ENCODE measurements at regions not wholly inside any gene's neighbourhood (a gene's known extent, or its start where the extent isn't known, plus 50 kb on each side); places are given as distances from the start of the nearest gene placed in this dataset.
"Not testable (repeated sequence)": the region's sequence is repeated elsewhere in the genome, so short reads cannot be mapped to it uniquely, and the experiment has no call there.

DNA sequence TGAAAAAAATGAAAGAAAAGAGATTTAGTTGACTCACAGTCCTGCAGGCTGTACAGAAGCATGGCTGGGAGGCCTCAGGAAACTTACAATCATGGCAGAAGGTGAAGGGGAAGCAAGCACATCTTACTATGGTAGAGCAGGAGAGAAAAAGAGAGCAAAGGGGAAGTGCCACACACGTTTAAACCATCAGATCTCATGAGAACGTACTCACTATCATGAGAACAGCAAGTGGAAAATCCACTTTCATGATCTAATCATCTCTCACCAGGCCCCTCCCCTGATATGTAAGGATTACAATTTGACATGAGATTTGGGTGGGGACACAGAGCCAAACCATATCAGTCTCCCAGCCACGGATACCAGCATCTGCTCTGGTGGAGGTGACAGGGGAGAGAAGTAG is 50.8 kb upstream of the CPOX start:
- no peak for DNase-seq (ENCODE audit: insufficient read length, low spot score)
- FAIRE-seq: peak; percentile 68

DNA sequence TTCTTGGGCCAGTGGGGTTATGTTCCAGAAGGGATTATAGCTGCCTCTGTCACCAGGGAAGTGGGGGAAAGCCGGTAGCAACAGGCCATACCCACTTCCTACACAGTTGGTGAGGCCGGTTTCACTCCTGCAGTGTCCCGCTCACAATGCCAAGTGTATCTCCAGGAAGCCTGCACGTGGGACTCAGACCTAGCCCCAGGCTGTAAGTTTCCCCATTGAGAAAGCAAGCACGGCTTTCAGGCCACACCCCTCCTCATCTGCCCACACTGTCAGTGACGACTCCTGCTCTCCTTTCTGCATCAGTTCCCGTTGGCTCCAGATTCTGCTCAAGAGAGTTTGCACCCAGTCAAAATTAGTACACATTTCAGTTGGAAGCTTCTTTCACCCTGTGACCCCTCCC is 51.6 kb upstream of the CPOX start:
- FAIRE-seq: no peak
- no peak for DNase-seq (ENCODE audit: insufficient read length, low spot score)

DNA sequence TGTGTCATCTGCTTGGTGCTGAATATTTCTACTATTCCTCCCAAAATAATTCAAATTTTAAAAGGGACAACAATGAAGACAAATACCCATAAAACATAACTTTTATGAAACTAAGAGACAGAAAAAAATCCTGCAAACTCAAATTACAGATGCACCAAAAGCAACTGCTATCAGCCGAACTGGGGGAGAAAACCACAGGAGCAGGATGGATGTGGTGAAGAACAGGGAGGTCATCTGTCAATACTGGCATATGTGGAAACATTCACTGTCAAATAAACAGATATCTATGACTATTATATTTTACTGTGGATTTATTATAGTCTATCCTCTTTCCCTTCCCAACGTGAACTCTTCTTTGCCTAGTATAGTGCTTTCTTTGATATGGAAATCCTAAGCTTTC is 53.3 kb upstream of the CPOX start:
- no peak for FAIRE-seq

DNA sequence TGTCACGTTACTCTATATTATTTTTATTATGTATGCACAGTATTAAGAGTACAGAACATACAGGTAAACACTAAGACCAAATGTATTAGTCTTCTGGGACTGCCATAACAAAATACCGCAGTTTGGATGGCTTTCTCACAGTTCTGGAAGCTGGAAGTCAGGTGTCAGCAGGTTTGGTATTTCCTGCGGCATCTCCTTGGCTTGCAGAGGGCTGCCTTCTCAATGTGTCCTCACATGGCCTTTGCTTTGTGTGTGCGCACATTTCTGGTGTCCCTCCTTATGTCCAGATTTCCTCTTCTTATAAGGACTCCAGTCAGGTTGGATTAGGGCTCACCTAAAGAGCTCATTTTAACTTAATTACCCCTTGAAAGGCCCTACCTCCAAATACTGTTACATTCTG is 53.8 kb upstream of the CPOX start:
- DNase-seq (ENCODE audit: insufficient read length, low spot score) (no peak), FAIRE-seq (no peak)

More for the DNA sequence above, 53.3 kb upstream of the CPOX start:
- no peak for DNase-seq (ENCODE audit: insufficient read length, low spot score)

DNA sequence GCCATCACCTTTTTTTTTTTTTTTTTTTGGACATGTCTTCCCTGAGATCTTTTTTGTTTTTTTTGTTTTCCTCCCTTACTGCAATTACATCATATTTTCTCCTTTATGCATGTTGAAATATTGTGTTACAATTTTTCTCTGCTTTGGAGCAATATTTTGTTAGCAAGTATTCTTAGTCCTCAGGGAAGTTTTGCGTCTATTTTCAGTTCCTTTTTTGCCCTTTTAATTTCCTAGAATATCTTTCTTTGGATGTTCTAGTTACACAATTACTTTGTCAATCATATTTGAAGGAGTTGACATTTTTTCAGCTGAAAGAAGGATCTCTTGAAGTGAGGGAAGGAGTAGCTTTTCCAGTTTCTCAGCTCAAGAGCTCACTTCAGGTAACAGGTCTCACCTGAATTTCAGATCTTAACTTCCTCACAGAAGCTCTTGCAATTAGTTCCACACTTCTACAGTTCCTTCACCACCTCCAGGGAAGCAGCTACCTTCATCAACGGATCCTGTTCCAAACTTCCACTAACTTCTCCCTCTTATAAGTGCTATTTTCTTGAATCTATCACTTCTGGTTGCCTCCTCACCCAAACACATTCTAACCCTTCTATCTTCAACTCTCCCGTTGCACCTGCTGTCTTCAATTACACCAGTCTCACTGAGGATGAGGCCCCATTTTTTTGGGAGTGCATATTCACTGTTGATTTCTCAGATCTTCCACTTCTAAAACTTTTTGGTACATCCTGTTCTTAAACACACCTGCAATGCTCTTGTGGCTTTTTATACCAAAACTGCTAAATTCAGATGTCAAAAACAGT is 57.8 kb upstream of the CPOX start:
- FAIRE-seq (peak; percentile 26), DNase-seq (ENCODE audit: insufficient read length, low spot score) (no peak)

DNA sequence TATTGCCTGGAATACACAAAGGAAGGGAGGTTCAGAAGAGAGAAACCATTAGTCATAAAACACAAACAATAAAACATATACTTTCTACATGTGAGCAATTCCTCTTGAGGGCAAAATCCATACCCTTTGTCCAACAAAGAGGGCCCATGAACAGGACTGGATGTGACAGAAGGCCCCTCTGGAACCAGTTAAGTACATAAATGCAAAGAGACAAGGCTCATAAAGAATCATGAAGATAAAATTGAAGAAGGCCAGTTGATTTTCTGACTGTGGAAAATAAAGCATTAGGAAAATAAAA is 58.3 kb upstream of the CPOX start:
- FAIRE-seq (no peak), DNase-seq (ENCODE audit: insufficient read length, low spot score) (no peak)

DNA sequence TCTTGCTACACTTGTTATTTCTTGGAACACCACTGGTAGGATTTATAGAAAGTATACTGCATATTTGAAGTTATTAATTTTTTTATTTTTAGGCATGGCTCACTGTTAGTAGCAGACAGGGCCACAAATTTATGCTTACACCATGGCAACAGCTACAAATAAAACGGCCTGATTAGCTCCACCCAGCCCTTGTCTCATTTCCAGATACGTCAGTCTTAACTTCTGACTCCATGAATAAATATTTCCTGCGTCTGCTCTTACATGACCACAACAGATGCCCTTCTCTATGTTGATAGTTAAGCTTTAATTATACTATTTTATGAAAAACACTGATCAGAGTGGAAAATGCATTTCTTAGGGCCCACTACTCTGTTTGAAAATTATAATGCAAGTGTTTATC is 62.3 kb upstream of the CPOX start:
- DNase-seq (ENCODE audit: insufficient read length, low spot score) (no peak), FAIRE-seq (no peak)

DNA sequence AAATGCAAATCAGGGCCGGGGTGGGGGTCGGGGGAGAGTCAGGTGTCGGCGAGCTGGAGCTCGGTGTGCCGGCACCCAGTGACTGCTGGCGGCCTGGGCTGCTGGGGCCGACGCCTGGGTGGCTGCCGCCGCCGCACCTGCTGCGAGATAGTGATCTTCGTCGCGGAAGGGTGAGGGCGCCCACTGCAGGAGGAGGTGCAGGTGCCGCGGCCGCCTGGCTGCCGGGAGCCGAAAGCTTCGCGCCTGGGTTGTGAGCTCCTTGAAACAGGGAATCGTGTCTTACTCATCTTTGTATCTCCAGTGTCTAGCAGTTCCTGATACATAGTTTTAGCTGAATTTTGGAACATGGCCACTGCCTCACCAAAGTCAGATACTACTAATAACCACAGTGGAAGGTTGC is 64.0 kb upstream of the CPOX start:
- DNase-seq (ENCODE audit: insufficient read length, low spot score): peak; percentile 28
- peak; percentile 77 for FAIRE-seq

DNA sequence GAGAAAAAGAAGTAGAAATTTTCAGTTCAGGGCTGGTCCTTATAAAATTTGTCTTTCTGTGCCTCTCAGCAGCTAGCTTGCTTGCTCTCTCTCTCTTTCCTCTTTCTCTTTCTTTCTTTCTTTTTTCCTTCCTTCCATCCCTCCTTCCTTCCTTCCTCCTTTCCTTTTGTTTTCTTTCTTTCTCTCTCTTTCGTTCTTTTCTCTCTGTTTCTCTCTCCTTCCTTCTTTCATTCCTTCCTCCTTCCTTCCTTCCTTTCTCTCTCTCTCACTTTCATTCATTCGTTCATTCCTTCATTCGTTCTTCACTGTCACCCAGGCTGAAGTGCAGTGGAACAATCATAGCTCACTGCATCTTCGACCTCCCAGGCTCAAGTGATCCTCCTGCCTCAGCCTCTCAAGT is 69.3 kb upstream of the CPOX start:
- DNase-seq (ENCODE audit: insufficient read length, low spot score): no peak
- no peak for FAIRE-seq

DNA sequence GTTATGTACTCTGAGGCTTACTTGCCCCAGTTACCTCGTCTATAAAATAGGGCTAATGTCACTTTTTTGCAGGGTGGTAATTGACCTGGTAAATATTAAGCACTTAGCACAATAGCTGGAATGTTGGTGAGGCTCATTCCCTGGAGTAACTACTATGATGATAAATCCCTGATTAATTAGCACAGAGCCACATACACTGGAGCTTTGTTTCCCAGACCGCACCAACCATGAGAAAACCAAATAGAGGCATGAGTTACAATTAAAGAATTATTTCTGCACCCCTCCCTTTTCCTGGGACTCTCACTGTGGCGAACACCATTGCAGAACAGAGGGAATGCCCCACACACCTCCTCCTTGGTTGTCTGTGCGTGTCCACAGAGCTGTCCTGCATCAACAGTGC is 76.6 kb upstream of the CPOX start:
- FAIRE-seq (no peak), DNase-seq (ENCODE audit: insufficient read length, low spot score) (no peak)

DNA sequence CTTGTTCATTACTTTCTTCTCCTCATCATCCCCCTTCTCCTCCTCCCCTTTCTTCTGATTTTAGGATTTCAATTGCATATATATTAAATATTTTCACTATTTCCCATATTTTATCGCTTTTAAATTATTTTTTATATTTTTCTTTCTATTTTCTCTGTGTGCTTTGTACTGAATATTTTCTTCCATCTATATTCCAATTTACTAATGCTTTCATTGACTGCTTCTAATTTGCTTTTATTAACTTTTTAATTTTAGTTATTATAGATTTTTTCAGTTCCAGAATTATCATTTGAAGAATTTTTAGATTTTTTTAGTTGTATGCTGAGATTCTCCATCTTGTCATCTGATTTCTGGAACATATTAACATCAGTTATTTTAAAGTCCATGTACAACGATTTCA is 83.2 kb upstream of the ST3GAL6 start:
- no peak for DNase-seq (ENCODE audit: insufficient read length, low spot score)
- FAIRE-seq: no peak

DNA sequence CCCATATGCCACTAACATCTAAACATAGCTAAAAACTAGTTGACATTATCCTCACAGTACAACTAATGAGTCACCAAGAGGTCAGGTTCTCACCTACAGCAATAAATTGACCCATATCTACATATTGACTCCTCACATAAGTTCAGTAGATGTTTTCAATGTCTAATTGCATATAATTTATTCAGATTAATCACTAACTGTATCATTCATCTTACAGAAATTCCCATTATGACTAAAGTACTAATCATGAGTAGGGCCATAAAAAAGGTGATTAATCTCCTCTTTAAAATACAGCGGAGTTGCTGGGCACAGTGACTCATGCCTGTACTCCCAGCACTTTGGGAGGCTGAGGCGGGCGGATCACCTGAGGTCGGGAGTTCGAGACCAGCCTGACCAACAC is 82.4 kb upstream of the ST3GAL6 start:
- no peak for FAIRE-seq
- no peak for DNase-seq (ENCODE audit: insufficient read length, low spot score)

DNA sequence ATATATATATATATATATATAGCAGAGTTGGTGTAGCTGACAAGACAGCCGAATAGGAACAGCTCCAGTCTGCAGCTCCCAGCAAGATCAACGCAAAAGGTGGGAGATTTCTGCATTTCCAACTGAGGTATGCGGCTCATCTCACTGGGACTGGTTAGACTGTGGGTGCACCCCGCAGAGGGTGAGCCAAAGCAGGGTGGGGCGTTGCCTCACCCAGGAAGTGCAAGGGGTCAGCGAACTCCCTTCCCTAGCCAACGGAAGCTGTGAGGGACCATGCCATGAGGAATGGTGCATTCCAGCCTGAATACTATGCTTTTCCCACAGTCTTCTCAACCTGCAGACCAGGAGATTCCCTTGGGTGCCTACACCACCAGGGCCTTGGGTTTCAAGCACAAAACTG is 81.7 kb upstream of the ST3GAL6 start:
- no peak for DNase-seq (ENCODE audit: insufficient read length, low spot score)
- no peak for FAIRE-seq

DNA sequence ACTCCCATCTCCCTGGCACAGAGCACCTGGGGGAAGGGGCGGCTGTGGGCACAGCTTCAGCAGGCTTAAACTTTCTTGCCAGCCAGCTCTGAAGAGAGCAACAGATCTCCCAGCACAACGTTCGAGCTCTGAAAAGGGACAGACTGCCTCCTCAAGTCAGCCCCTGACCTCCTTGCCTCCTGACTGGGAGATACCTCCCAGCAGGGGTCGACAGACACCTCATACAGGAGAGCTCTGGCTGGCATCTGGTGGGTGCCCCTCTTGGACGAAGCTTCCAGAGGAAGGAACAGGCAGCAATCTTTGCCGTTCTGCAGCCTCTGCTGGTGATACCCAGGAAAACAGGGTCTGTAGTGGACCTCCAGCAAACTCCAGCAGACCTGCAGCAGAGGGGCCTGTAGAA is 80.7 kb upstream of the ST3GAL6 start:
- not testable (repeated sequence) for DNase-seq (ENCODE audit: insufficient read length, low spot score); FAIRE-seq

DNA sequence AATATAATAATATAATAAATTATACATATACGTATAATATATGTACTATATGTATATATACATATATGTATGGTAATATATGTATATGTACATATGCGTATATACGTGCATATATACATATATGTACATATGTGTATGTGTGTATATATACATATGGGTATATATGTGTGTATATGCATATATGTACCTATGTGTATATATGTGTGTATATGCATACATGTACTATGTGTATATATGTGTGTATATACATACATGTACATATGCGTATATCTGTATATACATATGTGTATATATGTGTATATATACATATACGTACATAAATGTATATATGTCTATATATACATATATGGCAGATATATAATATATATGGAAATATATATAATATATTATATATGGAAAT is 74.8 kb upstream of the ST3GAL6 start:
- FAIRE-seq (no peak), DNase-seq (ENCODE audit: insufficient read length, low spot score) (no peak)

DNA sequence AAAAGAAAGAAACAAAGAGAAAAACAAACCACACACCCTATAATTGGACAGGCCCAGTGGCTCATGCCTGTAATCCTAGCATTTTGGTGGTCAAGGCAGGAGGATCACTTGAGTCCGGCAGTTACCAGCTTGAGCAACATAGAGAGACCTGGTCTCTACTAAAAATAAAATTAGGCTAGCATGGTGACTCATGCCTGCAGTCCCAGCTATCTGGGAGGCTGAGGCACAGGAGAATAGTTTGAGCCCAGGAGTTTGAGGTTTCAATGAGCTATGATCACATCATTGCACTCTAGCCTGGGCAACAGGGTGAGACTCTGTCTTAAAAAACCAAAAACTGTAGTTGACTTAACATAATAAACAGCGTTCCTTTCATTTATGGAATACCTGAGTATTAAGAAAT is 72.3 kb upstream of the ST3GAL6 start:
- no peak for FAIRE-seq

DNA sequence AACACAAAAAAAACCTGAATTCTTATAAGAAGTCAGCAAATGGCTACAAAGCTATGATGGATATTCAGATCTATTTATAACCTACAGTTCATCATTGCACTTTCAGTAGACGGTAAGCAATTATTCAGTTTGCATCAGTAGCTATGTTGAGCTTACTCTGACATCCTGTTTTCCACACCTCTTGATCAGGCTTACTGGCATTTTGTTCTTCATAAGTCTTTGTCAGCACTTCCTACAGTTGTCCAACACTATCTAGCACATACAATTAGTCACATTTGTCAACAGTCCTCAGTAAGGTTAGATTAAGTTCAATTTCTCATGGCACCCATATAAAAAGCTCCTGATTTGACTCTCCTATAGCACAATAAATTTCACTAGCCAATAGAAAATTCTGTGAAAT is 71.2 kb upstream of the ST3GAL6 start:
- no peak for FAIRE-seq

More for the DNA sequence above, 72.3 kb upstream of the ST3GAL6 start:
- DNase-seq (ENCODE audit: insufficient read length, low spot score): no peak

DNA sequence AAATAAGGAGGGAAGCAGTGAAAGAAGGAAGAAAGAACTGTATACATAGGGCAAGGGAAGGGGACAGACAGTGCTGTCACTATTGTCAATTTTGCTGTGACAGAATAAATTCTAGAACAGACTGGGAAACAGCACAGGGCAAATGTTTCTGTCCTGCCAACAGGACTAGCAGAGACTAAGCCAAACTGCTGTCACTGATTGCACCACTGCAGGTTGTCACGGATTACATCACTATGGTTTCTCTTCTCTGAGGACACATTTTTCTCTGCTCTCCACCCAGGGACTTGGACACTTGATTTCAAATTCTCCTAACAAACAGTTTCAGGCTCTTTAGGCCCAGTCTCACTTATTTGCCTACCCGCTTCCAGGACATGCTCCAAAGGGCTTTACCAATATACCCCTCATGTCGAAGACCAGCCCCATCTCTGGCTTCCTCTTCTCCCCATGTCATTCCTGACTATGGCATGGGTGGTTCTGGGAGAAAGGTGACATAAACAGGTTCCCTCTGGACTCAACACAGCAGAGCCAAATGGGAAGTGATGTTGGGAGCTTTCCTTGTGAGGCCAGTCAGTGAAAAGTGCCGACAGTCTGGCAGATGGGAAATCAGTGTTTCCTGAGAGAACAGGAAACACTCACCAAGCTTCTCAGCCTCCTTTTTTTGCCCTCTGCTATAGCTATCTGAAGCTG is 70.2 kb upstream of the ST3GAL6 start:
- FAIRE-seq (no peak), DNase-seq (ENCODE audit: insufficient read length, low spot score) (no peak)

More for the DNA sequence above, 71.2 kb upstream of the ST3GAL6 start:
- no peak for DNase-seq (ENCODE audit: insufficient read length, low spot score)

DNA sequence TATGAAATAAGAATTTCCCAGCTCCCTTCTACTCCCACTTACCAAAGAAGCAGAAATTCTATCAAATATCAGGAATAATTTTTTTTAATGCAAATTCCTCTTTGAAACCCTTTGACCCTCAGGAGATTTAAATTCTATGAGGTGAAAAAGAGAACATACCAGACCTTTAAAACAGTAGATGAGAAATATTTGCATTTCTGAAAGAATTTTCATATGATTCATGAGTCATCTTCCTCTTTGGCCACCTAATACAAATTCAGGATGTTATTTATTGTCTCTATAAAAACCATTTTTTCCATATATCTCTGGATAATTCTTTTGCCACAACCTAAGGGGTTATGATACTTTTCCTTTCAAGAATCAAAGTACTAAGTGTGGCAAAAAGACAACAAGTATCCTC is 67.3 kb upstream of the ST3GAL6 start:
- no peak for DNase-seq (ENCODE audit: insufficient read length, low spot score)
- FAIRE-seq: no peak

DNA sequence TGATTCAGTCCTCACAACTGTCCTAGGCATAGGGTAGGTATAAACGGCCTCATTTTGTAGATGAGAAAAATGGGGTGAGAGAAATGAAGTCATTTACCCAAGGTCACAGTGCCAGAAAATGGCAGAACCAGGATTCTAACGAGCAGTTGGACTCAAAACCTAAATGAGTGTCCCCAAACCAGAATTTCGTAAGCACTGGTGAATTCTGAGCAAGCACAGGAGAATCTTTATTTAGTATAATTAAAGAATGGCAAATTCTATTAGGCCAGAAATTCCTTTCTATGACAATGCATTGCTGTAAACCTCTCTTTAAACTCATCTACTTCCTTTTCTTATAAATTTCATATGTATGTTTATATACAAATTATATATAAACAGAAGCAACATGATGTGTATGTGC is 66.8 kb upstream of the ST3GAL6 start:
- not testable (repeated sequence) for DNase-seq (ENCODE audit: insufficient read length, low spot score); FAIRE-seq

DNA sequence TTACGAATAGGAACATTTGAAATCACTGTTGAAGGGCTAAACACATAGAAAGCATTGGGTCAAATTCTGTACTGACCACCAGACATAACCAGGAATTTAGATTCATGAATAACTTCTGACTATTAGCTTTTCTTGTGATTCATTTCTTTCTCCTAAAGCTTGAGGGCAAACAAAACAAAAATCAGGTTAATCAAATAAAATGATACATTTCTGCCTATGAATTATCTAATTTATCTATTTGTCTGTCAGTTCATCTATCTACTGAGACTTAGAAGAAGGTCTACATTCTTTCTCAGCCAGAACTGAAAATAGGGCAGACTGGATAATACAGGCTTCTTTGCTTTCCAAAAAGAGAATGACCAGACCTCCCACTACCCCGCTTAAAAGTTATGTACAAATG is 65.9 kb upstream of the ST3GAL6 start:
- no peak for DNase-seq (ENCODE audit: insufficient read length, low spot score)
- FAIRE-seq: no peak

DNA sequence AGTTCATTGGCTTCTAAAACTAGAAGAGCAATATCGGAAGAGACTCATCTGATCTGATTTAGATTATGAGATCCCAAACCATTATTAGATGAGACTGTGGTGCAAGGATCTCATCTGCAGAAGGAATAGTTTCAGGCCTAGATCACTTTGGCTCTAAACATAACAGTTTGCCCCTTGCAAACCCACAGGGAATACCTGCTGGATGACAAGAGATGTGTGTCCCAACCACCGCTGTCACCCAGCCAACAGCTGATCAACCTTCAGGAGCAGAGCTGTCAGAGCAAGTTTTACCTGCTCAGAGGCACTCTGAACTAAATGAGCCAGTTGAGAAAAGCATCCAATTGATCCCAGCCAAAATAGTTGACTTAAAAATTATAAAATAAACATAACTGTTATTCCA is 64.0 kb upstream of the ST3GAL6 start:
- DNase-seq (ENCODE audit: insufficient read length, low spot score) (no peak), FAIRE-seq (no peak)
